HepG2 (cell line): ENCODE measurements at regions not wholly inside any gene's neighbourhood (a gene's known extent, or its start where the extent isn't known, plus 50 kb on each side); places are given as distances from the start of the nearest gene placed in this dataset.
A peak's percentile ranks its signal among the peaks of the same experiment; 100 is the strongest.

Experiments
- ATRX ChIP-seq: sonication (generic); formaldehyde crosslinking; IDR thresholded peaks from 2 replicates; pipeline ENCODE4 v1.4.0; 2020; ENCODE audit warnings: missing genetic modification reagents, borderline replicate concordance
- CBFB ChIP-seq: sonication (generic); formaldehyde crosslinking; IDR thresholded peaks from 2 replicates; pipeline ENCODE4 v1.4.0; 2020; ENCODE audit warnings: missing genetic modification reagents
- CCDC6 ChIP-seq: sonication (generic); formaldehyde crosslinking; IDR thresholded peaks from 2 replicates; pipeline ENCODE4 v1.8.1; 2022; ENCODE audit warnings: mild to moderate bottlenecking, missing genetic modification reagents, moderate library complexity
- CHCHD3 ChIP-seq: sonication (generic); formaldehyde crosslinking; IDR thresholded peaks from 2 replicates; pipeline ENCODE4 v1.8.0; 2022; ENCODE audit warnings: mild to moderate bottlenecking, missing genetic modification reagents, moderate library complexity
- FOXA3 ChIP-seq: IDR thresholded peaks from 2 replicates; pipeline ENCODE4 v1.6.1; 2016; ENCODE audit warnings: missing genetic modification reagents, missing compliant biosample characterization
- FOXK2 ChIP-seq: fragments of 450-650 bp; IDR thresholded peaks from 2 replicates; pipeline ENCODE4 v1.6.1; 2016
- GZF1 ChIP-seq: sonication (generic); formaldehyde crosslinking; IDR thresholded peaks from 2 replicates; pipeline ENCODE4 v1.5.1; 2020; ENCODE audit warnings: mild to moderate bottlenecking, missing genetic modification reagents
- HNRNPL ChIP-seq: fragments of 200-400 bp; formaldehyde crosslinking; IDR thresholded peaks from 2 replicates; pipeline ENCODE4 v1.6.1; 2017; ENCODE audit warnings: mild to moderate bottlenecking, low read depth, low read length
- HNRNPUL1 ChIP-seq: fragments of 200-400 bp; formaldehyde crosslinking; IDR thresholded peaks from 2 replicates; pipeline ENCODE4 v1.6.1; 2017; ENCODE audit warnings: low read depth, mild to moderate bottlenecking, low read length, moderate library complexity
- ISL2 ChIP-seq: sonication (generic); formaldehyde crosslinking; IDR thresholded peaks from 2 replicates; pipeline ENCODE4 v1.5.0; 2020; ENCODE audit warnings: missing genetic modification reagents
- MTA1 ChIP-seq: sonication (generic); formaldehyde crosslinking; IDR thresholded peaks from 2 replicates; pipeline ENCODE4 v1.4.0; 2020; ENCODE audit warnings: missing genetic modification reagents, mild to moderate bottlenecking, borderline replicate concordance
- MTF2 ChIP-seq: sonication (generic); formaldehyde crosslinking; IDR thresholded peaks from 2 replicates; pipeline ENCODE4 v1.5.0; 2020; ENCODE audit warnings: missing genetic modification reagents, borderline replicate concordance
- PBX2 ChIP-seq: IDR thresholded peaks from 2 replicates; pipeline ENCODE4 v1.6.1; 2016; ENCODE audit warnings: control low read depth
- PREB ChIP-seq: sonication (generic); formaldehyde crosslinking; IDR thresholded peaks from 2 replicates; pipeline ENCODE4 v1.4.0; 2020; ENCODE audit warnings: missing genetic modification reagents
- RARA ChIP-seq: IDR thresholded peaks from 2 replicates; pipeline ENCODE4 v1.6.1; 2016; ENCODE audit warnings: missing genetic modification reagents, missing compliant biosample characterization
- RBAK ChIP-seq: sonication (generic); formaldehyde crosslinking; IDR thresholded peaks from 2 replicates; pipeline ENCODE4 v1.5.1; 2020; ENCODE audit warnings: mild to moderate bottlenecking, missing genetic modification reagents
- RXRB ChIP-seq: IDR thresholded peaks from 2 replicates; pipeline ENCODE4 v1.6.1; 2016; ENCODE audit warnings: borderline replicate concordance, missing genetic modification reagents, missing compliant biosample characterization
- SSRP1 ChIP-seq: IDR thresholded peaks from 2 replicates; pipeline ENCODE4 v1.6.1; 2016; ENCODE audit warnings: control low read depth
- TAF15 ChIP-seq: fragments of 200-400 bp; formaldehyde crosslinking; IDR thresholded peaks from one replicate; pipeline ENCODE4 v1.6.1; 2018; ENCODE audit warnings: mild to moderate bottlenecking, low read depth, low read length; ENCODE audit not compliant: poor library complexity, severe bottlenecking
- TBP ChIP-seq: sonication (generic); formaldehyde crosslinking; IDR thresholded peaks from 2 replicates; pipeline ENCODE4 v1.5.0; 2020; ENCODE audit warnings: missing genetic modification reagents
- TEAD3 ChIP-seq: optimal IDR thresholded peaks from 2 replicates; pipeline ENCODE3; 2016; ENCODE audit warnings: borderline replicate concordance
- TOPORS ChIP-seq: sonication (generic); formaldehyde crosslinking; IDR thresholded peaks from 2 replicates; pipeline ENCODE4 v1.8.0; 2023; ENCODE audit warnings: mild to moderate bottlenecking, missing genetic modification reagents
- XRCC5 ChIP-seq: fragments of 200-400 bp; formaldehyde crosslinking; optimal IDR thresholded peaks from 2 replicates; pipeline ENCODE3; 2017; ENCODE audit warnings: mild to moderate bottlenecking, low read length
- ZNF331 ChIP-seq: sonication (generic); formaldehyde crosslinking; IDR thresholded peaks from 2 replicates; pipeline ENCODE4 v1.4.0; 2020; ENCODE audit warnings: missing genetic modification reagents
- ZNF496 ChIP-seq: sonication (generic); formaldehyde crosslinking; IDR thresholded peaks from 2 replicates; pipeline ENCODE4 v1.8.1; 2023; ENCODE audit warnings: mild to moderate bottlenecking, moderate library complexity, missing genetic modification reagents; ENCODE audit not compliant: insufficient replicate concordance
- ZNF577 ChIP-seq: sonication (generic); formaldehyde crosslinking; IDR thresholded peaks from 2 replicates; pipeline ENCODE4 v1.4.0; 2020; ENCODE audit warnings: mild to moderate bottlenecking, low read depth, missing genetic modification reagents, borderline replicate concordance
- ZUFSP ChIP-seq: sonication (generic); formaldehyde crosslinking; IDR thresholded peaks from 2 replicates; pipeline ENCODE4 v1.9.0; 2021; ENCODE audit warnings: missing genetic modification reagents, mild to moderate bottlenecking, borderline replicate concordance

- TF ChIP-seq CBFB (peak; percentile 99), ATRX (CRISPR knock-in tag) (no peak; the same call in 1 of the 2 replicates), HNRNPUL1 (0 out of 2 replicates have a peak, but pooled peaks have one; percentile 56), CCDC6 (CRISPR knock-in tag) (peak; percentile 87; the same call in 1 of the 2 replicates), PREB (CRISPR knock-in tag) (no peak), HNRNPL (peak; percentile 94), TBP (no peak), ZUFSP (CRISPR knock-in tag) (no peak), RXRB (CRISPR knock-in tag) (peak; percentile 98), SSRP1 (peak; percentile 96), RBAK (no peak), MTF2 (CRISPR knock-in tag) (no peak), CHCHD3 (CRISPR knock-in tag) (0 out of 2 replicates have a peak, but pooled peaks have one; percentile 55), GZF1 (CRISPR knock-in tag) (peak; percentile 89), ZNF331 (peak; percentile 94), MTA1 (peak; percentile 99), TAF15 (no peak), ISL2 (peak; percentile 100), RARA (CRISPR knock-in tag) (peak; percentile 96), ZNF577 (CRISPR knock-in tag) (no peak), XRCC5 (peak; percentile 85), FOXK2 (0 out of 2 replicates have a peak, but pooled peaks have one; percentile 13), TEAD3 (CRISPR knock-in tag) (peak; percentile 87), PBX2 (0 out of 2 replicates have a peak, but pooled peaks have one; percentile 12), TOPORS (CRISPR knock-in tag) (peak; percentile 90; the same call in 1 of the 2 replicates), FOXA3 (CRISPR knock-in tag) (peak; percentile 95), ZNF496 (CRISPR knock-in tag) (no peak)
These were observed 292.5 kb downstream of the SOX9 start (continued) for GRCh38 chr17:72413077-72414031.
